DOHH2 (cell line): ENCODE measurements at regions not wholly inside any gene's neighbourhood (a gene's known extent, or its start where the extent isn't known, plus 50 kb on each side); places are given as distances from the start of the nearest gene placed in this dataset.

Source experiments
- H3F3A ChIP-seq: fragments of 200-600 bp; sonication (generic), shearing (Covaris generic); 2 replicates; pipeline ENCODE4 v1.6.0; 2016; ENCODE audit warnings: antibody characterized with exemption, mild to moderate bottlenecking; ENCODE audit not compliant: control insufficient read depth, insufficient read depth
- H3K27ac ChIP-seq: fragments of 200-600 bp; sonication (generic); 2 replicates; pipeline ENCODE4 v1.5.1; 2014; ENCODE audit warnings: low read depth, mild to moderate bottlenecking, low read length, moderate library complexity
- H3K27me3 ChIP-seq: fragments of 200-600 bp; sonication (generic); 2 replicates; pipeline ENCODE4 v1.6.1; 2014; ENCODE audit warnings: mild to moderate bottlenecking, low read length, mixed read lengths; ENCODE audit not compliant: control insufficient read depth
- H3K36me3 ChIP-seq: fragments of 200-600 bp; sonication (generic); 2 replicates; pipeline ENCODE4 v1.6.1; 2014; ENCODE audit warnings: mild to moderate bottlenecking, low read length, moderate library complexity, mixed read lengths; ENCODE audit not compliant: control insufficient read depth
- H3K4me1 ChIP-seq: fragments of 200-600 bp; sonication (generic); 2 replicates; pipeline ENCODE4 v1.6.1; 2014; ENCODE audit warnings: mild to moderate bottlenecking, low read length, mixed read lengths; ENCODE audit not compliant: control insufficient read depth
- H3K4me2 ChIP-seq: fragments of 200-600 bp; sonication (generic); 2 replicates; pipeline ENCODE4 v1.6.0; 2014; ENCODE audit warnings: mild to moderate bottlenecking, low read length, moderate library complexity
- H3K4me3 ChIP-seq: fragments of 200-600 bp; sonication (generic); 2 replicates; pipeline ENCODE4 v1.5.1; 2014; ENCODE audit warnings: mild to moderate bottlenecking, low read length, mixed read lengths
- H3K79me2 ChIP-seq: fragments of 200-600 bp; sonication (generic); 2 replicates; pipeline ENCODE4 v1.6.1; 2014; ENCODE audit warnings: mild to moderate bottlenecking, low read length, mixed read lengths; ENCODE audit not compliant: control insufficient read depth
- H3K9me2 ChIP-seq: fragments of 200-600 bp; sonication (generic); replicated peaks from 2 replicates; pipeline ENCODE4 v1.6.1; 2014; ENCODE audit warnings: mild to moderate bottlenecking, low read length, mixed read lengths; ENCODE audit not compliant: control insufficient read depth
- H3K9me3 ChIP-seq: fragments of 200-600 bp; sonication (generic); 2 replicates; pipeline ENCODE4 v1.6.1; 2014; ENCODE audit warnings: antibody characterized with exemption, low read length, mixed read lengths; ENCODE audit not compliant: control insufficient read depth, insufficient read depth
- H4K20me1 ChIP-seq: fragments of 200-600 bp; sonication (generic); 2 replicates; pipeline ENCODE4 v1.6.0; 2014; ENCODE audit warnings: low read depth, mild to moderate bottlenecking, antibody characterized with exemption, low read length, moderate library complexity; ENCODE audit not compliant: control insufficient read depth, insufficient read depth
- EZH2phosphoT487 ChIP-seq: fragments of 200-600 bp; sonication (generic); IDR thresholded peaks from 2 replicates; pipeline ENCODE4 v1.6.1; 2017; ENCODE audit warnings: borderline replicate concordance, mild to moderate bottlenecking, antibody characterized with exemption, low read length, moderate library complexity, mixed read lengths
- TF ChIP-seq, protein P1 (sequence below): fragments of 200-600 bp; sonication (generic); IDR thresholded peaks from one replicate; pipeline ENCODE4 v1.5.1; 2014; ENCODE audit warnings: antibody characterized with exemption, mild to moderate bottlenecking, low read depth, low read length; ENCODE audit not compliant: poor library complexity, severe bottlenecking

DNA sequence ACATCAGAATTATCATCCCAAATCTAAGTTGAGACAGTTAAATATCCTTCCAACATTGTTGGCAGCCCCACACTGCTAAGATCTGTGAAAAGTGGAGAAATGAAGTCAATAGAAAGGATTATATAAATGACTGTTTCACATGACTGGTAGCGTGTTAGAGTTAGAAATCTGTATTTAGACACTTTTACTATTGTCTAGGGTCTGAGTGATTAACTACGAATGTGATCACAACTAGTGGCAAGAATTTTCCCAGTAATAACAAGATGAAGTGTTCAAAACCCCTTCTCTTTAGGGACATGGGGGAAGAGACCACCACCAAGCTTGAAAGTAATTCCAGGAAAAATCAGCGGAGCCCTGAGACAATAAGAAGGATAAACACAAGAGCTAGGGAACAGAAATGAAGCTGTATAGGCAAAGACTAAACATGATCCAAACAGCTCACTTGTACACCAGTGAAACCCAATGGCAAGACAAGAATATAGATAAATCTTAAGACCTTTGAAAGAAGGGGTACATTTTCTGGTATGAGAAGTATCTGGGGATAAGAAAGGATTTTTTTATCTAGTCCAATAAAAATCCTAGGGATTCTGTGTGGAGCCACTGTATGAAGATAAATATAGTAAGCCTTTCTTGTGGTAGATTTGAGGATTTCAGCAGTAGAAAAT, 646.6 kb upstream of the USP24 start:
- H4K20me1 ChIP-seq = no peaks in the 10 kb centered on the region
- TF ChIP-seq, protein P1, sequence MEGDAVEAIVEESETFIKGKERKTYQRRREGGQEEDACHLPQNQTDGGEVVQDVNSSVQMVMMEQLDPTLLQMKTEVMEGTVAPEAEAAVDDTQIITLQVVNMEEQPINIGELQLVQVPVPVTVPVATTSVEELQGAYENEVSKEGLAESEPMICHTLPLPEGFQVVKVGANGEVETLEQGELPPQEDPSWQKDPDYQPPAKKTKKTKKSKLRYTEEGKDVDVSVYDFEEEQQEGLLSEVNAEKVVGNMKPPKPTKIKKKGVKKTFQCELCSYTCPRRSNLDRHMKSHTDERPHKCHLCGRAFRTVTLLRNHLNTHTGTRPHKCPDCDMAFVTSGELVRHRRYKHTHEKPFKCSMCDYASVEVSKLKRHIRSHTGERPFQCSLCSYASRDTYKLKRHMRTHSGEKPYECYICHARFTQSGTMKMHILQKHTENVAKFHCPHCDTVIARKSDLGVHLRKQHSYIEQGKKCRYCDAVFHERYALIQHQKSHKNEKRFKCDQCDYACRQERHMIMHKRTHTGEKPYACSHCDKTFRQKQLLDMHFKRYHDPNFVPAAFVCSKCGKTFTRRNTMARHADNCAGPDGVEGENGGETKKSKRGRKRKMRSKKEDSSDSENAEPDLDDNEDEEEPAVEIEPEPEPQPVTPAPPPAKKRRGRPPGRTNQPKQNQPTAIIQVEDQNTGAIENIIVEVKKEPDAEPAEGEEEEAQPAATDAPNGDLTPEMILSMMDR = no peak
- TF ChIP-seq EZH2phosphoT487 = no peak
- H3F3A ChIP-seq = no peaks in the 10 kb centered on the region
- H3K36me3 ChIP-seq = no peaks in the 10 kb centered on the region
- no peak overlapping the region for H3K4me2 ChIP-seq
- no peaks in the 10 kb centered on the region for H3K9me3 ChIP-seq
- no peaks in the 10 kb centered on the region for H3K9me2 ChIP-seq
- H3K27me3 ChIP-seq = no peaks in the 10 kb centered on the region
- no peak overlapping the region for H3K4me3 ChIP-seq
- no peaks in the 10 kb centered on the region for H3K79me2 ChIP-seq
- H3K27ac ChIP-seq = no peak overlapping the region
- H3K4me1 ChIP-seq = no peaks in the 10 kb centered on the region

DNA sequence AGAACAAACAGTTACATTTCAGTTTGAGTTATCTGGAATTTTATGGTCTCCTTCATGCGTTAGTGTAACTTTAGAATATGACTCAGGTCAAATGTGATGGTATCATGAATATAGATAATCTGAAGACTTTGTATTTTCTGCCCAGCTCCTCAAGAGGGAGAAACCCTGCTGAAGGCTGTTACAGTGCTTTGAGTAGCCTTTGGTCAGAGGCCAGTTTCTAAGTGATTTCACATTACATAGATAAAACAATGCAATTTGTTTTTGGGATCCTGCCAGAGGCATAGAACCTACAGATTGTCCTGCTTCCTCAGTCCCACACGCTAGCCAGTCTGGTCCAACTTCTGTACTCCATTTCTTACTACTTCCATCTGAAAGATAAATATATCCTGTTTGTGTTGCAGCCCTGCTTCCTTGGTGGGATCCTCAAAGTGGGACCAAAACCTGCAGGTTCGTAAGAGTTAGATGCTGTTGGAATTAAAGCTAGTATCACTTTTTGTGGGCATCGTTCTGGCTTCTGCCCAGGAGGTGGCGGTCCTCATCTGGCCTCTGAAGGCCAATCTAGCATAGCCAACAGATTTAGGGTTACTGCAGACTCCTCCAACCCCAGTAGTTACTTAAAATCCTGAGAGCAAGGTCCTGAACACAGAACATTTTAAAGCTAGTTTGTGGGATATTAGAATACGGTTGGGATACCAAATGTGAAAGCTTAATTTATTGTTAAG, 645.8 kb upstream of the USP24 start:
- TF ChIP-seq EZH2phosphoT487 = no peak
- TF ChIP-seq, protein P1 = no peak
- H3K36me3 ChIP-seq = no peaks in the 10 kb centered on the region
- no peak overlapping the region for H3K4me3 ChIP-seq
- no peaks in the 10 kb centered on the region for H3K9me3 ChIP-seq
- H3K27me3 ChIP-seq = no peaks in the 10 kb centered on the region
- no peaks in the 10 kb centered on the region for H4K20me1 ChIP-seq
- H3F3A ChIP-seq = no peaks in the 10 kb centered on the region
- no peaks in the 10 kb centered on the region for H3K4me1 ChIP-seq
- H3K9me2 ChIP-seq = no peaks in the 10 kb centered on the region
- no peak overlapping the region for H3K27ac ChIP-seq
- no peaks in the 10 kb centered on the region for H3K79me2 ChIP-seq
- no peak overlapping the region for H3K4me2 ChIP-seq

DNA sequence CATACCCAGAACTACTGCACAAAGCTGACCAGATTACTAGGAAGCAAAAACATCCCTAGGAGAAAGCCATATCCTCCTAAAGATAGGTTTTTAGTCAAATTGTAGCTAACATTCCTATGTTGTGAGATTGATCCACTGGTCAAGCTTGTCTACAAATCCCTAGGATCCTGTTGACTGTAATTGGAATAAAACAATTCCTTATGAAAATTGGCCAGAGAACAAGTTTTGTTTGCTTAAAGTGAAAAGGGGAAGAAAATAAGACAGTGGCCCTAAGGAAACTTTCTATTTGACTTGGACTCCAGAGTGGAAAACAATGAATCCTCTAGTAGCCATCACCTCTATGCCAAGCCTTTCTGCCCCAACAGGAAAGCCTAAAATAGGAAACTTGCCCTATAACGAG, 645.2 kb upstream of the USP24 start:
- Histone ChIP-seq H3K4me2 (no peak overlapping the region), H3K27ac (no peak overlapping the region), H3K9me3 (no peaks in the 10 kb centered on the region), H4K20me1 (no peaks in the 10 kb centered on the region), H3F3A (no peaks in the 10 kb centered on the region), H3K4me3 (no peak overlapping the region), H3K79me2 (no peaks in the 10 kb centered on the region), H3K4me1 (no peaks in the 10 kb centered on the region), H3K27me3 (no peaks in the 10 kb centered on the region), H3K9me2 (no peaks in the 10 kb centered on the region), H3K36me3 (no peaks in the 10 kb centered on the region)
- no peak for TF ChIP-seq EZH2phosphoT487
- TF ChIP-seq, protein P1 = no peak
